ENCODE measurements at regions not wholly inside any gene's neighbourhood (a gene's known extent, or its start where the extent isn't known, plus 50 kb on each side); places are given as distances from the start of the nearest gene placed in this dataset.
A peak's percentile ranks its signal among the peaks of the same experiment; 100 is the strongest.

GRCh38 chr15:31212326-31213080 lies 111.0 kb upstream of the TRPM1 start:
- Histone ChIP-seq H3K4me2 (ENCODE audit: low read length) (no peak overlapping the region), H3K79me2 (ENCODE audit: insufficient read depth, low read length) (no peaks in the 10 kb centered on the region), H3K9me2 (ENCODE audit: low read depth, low read length) (no peaks in the 10 kb centered on the region), H3K36me3 (ENCODE audit: insufficient read depth, low read length) (peaks cover 9% of the 10 kb centered on the region; the same call in 1 of the 2 replicates), H3K27me3 (ENCODE audit: insufficient read depth, low read length) (no peaks in the 10 kb centered on the region), H3K27ac (ENCODE audit: low read depth, low read length, poor library complexity, severe bottlenecking) (no peak overlapping the region), H3K9ac (ENCODE audit: low read length) (no peak overlapping the region), H3K4me3 (ENCODE audit: low read depth, low read length, poor library complexity, severe bottlenecking) (no peak overlapping the region), H2AFZ (ENCODE audit: low read length) (no peak overlapping the region), H3K9me3 (ENCODE audit: low read length) (peaks cover 6% of the 10 kb centered on the region), H4K20me1 (ENCODE audit: insufficient read depth, low read length) (no peaks in the 10 kb centered on the region), H3K4me1 (ENCODE audit: insufficient read depth, low read length, severe bottlenecking) (peaks cover 25% of the 10 kb centered on the region), H3F3A (ENCODE audit: insufficient read depth, low read length) (no peaks in the 10 kb centered on the region)
- TF ChIP-seq CTCF (IDR thresholded peaks at IDR 0.05; ENCODE audit: low read length) (no peak), EZH2 (IDR thresholded peaks at IDR 0.05; ENCODE audit: borderline replicate concordance, low read length) (no peak)

DNA sequence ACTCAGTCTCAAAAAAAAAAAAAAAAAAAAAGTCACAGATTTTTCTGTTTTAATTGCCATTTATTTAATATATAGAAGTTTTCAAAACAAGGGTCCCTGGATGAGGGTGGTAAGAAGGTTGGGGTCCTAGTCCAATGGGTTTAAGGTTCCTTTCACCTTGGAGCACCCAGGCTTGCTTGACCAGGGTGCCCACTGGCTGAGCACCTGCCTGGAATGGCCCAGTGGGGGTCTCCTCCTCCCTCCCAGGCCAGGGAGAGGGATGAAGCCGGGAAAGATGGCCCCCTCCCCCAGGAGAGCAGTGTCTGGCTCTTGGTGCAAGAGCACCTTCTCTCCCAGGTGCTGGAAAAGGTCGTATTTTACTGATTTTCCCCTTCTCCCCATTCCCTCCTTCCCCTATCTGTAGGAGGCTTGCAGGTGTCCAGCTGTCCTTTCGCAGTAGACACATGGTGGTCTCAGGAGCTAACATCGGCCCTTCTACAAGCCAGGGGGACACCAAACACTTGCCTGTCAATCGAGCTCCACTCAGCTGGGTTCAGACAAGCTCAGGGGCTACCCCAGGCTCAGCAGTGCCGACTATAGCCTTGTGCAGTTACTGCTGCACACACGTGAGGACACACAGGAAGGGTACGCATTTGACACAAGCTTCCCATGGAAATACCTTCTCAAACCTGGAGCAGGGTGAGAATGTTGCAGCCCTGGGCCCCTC lies 112.3 kb upstream of the KLF13 start:
- H3K9me3 ChIP-seq (ENCODE audit: low read length): peaks cover 6% of the 10 kb centered on the region
- H3K79me2 ChIP-seq (ENCODE audit: insufficient read depth, low read length): no peaks in the 10 kb centered on the region
- H2AFZ ChIP-seq (ENCODE audit: low read length): no peak overlapping the region
- H3K9ac ChIP-seq (ENCODE audit: low read length): peak overlapping the region; percentile 77; the same call in 1 of the 2 replicates
- peak overlapping the region; percentile 64 for H3K4me2 ChIP-seq (ENCODE audit: low read length)
- H3K4me3 ChIP-seq (ENCODE audit: low read depth, low read length, poor library complexity, severe bottlenecking): peak overlapping the region; percentile 62
- H3K9me2 ChIP-seq (ENCODE audit: low read depth, low read length): no peaks in the 10 kb centered on the region
- TF ChIP-seq CTCF (IDR thresholded peaks at IDR 0.05; ENCODE audit: low read length): peak; percentile 51
- no peak for TF ChIP-seq EZH2 (IDR thresholded peaks at IDR 0.05; ENCODE audit: borderline replicate concordance, low read length)
- H3K27ac ChIP-seq (ENCODE audit: low read depth, low read length, poor library complexity, severe bottlenecking): peak overlapping the region; percentile 93
- no peaks in the 10 kb centered on the region for H4K20me1 ChIP-seq (ENCODE audit: insufficient read depth, low read length)
- no peaks in the 10 kb centered on the region for H3K27me3 ChIP-seq (ENCODE audit: insufficient read depth, low read length)
- peaks cover 25% of the 10 kb centered on the region for H3K4me1 ChIP-seq (ENCODE audit: insufficient read depth, low read length, severe bottlenecking)
- peaks cover 9% of the 10 kb centered on the region; the same call in 1 of the 2 replicates for H3K36me3 ChIP-seq (ENCODE audit: insufficient read depth, low read length)
- H3F3A ChIP-seq (ENCODE audit: insufficient read depth, low read length): no peaks in the 10 kb centered on the region

- Histone ChIP-seq H3K4me1 (ENCODE audit: insufficient read depth, low read length, severe bottlenecking) (peaks cover 29% of the 10 kb centered on the region), H3F3A (ENCODE audit: insufficient read depth, low read length) (no peaks in the 10 kb centered on the region), H3K9ac (ENCODE audit: low read length) (peak overlapping the region; percentile 77), H3K4me2 (ENCODE audit: low read length) (peak overlapping the region; percentile 64), H3K4me3 (ENCODE audit: low read depth, low read length, poor library complexity, severe bottlenecking) (peak overlapping the region; percentile 62), H3K27ac (ENCODE audit: low read depth, low read length, poor library complexity, severe bottlenecking) (peak overlapping the region; percentile 93), H4K20me1 (ENCODE audit: insufficient read depth, low read length) (no peaks in the 10 kb centered on the region), H3K27me3 (ENCODE audit: insufficient read depth, low read length) (no peaks in the 10 kb centered on the region), H2AFZ (ENCODE audit: low read length) (no peak overlapping the region), H3K9me2 (ENCODE audit: low read depth, low read length) (no peaks in the 10 kb centered on the region), H3K79me2 (ENCODE audit: insufficient read depth, low read length) (no peaks in the 10 kb centered on the region), H3K9me3 (ENCODE audit: low read length) (peaks cover 6% of the 10 kb centered on the region), H3K36me3 (ENCODE audit: insufficient read depth, low read length) (peaks cover 9% of the 10 kb centered on the region; the same call in 1 of the 2 replicates)
- TF ChIP-seq EZH2 (IDR thresholded peaks at IDR 0.05; ENCODE audit: borderline replicate concordance, low read length): no peak
- TF ChIP-seq CTCF (IDR thresholded peaks at IDR 0.05; ENCODE audit: low read length): no peak
These were observed 111.7 kb upstream of the KLF13 start for GRCh38 chr15:31214864-31215489.

Measured in OCI-LY1 (cell line).